HEK293 (cell line): ENCODE measurements at regions not wholly inside any gene's neighbourhood (a gene's known extent, or its start where the extent isn't known, plus 50 kb on each side); places are given as distances from the start of the nearest gene placed in this dataset.
"Not testable (repeated sequence)": the region's sequence is repeated elsewhere in the genome, so short reads cannot be mapped to it uniquely, and the experiment has no call there.

Source experiments
- CTCF ChIA-PET: fragments of 350-600 bp; formaldehyde crosslinking; extraction: SDS; loops from one replicate; lab custom pipeline; 2021; ENCODE audit warnings: antibody characterized with exemption; lab: Yijun Ruan, JAX
- POLR2A ChIA-PET: fragments of 300-600 bp; formaldehyde crosslinking; extraction: SDS; loops from one replicate; lab custom pipeline; 2020; ENCODE audit warnings: antibody characterized with exemption, inconsistent platforms; lab: Yijun Ruan, JAX
- H3K27ac ChIP-seq: fragments of 200-500 bp; sonication (Bioruptor generic); 2 replicates; pipeline ENCODE4 v1.5.1; 2014; ENCODE audit warnings: low read depth, low read length, control low read depth, inconsistent platforms; ENCODE audit errors: extremely low read depth
- H3K36me3 ChIP-seq, 2 experiments: fragments of 200-500 bp in 1 of 2; sonication (Bioruptor generic) in 1 of 2; 1 replicate in 1 of 2; 2 replicates in 1 of 2; pipeline ENCODE4 v1.5.1; 2014 to 2017; ENCODE audit warnings: inconsistent platforms in 2 of 2, low read length in 2 of 2; ENCODE audit not compliant: control insufficient read depth in 2 of 2, insufficient read depth in 1 of 2
- H3K4me1 ChIP-seq: fragments of 200-500 bp; sonication (Bioruptor generic); 2 replicates; pipeline ENCODE4 v1.5.1; 2014; ENCODE audit warnings: mild to moderate bottlenecking, low read length, inconsistent platforms; ENCODE audit not compliant: control insufficient read depth, insufficient read depth
- H3K4me3 ChIP-seq: 2 replicates; pipeline ENCODE4 v1.5.1; 2011; ENCODE audit warnings: low read depth, mild to moderate bottlenecking, control low read depth, low read length, moderate library complexity
- H3K9me3 ChIP-seq: fragments of 200-500 bp; sonication (Bioruptor generic); 2 replicates; pipeline ENCODE4 v1.5.1; 2014; ENCODE audit warnings: low read depth, low read length, inconsistent platforms; ENCODE audit not compliant: control insufficient read depth, insufficient read depth
- ELK4 ChIP-seq: IDR thresholded peaks from 2 replicates; pipeline ENCODE4 v1.6.1; 2011; ENCODE audit warnings: mild to moderate bottlenecking, low read depth, low read length, borderline replicate concordance
- KLF1 ChIP-seq: fragments of 450-650 bp; formaldehyde crosslinking; IDR thresholded peaks from 2 replicates; pipeline ENCODE4 v1.5.1; 2016; ENCODE audit warnings: missing biosample characterization, missing genetic modification characterization
- SCRT2 ChIP-seq: fragments of 450-650 bp; formaldehyde crosslinking; IDR thresholded peaks from 2 replicates; pipeline ENCODE4 v1.5.1; 2016; ENCODE audit warnings: missing biosample characterization, missing genetic modification characterization
- TCF7L2 ChIP-seq: IDR thresholded peaks from 2 replicates; pipeline ENCODE4 v1.6.1; 2011; ENCODE audit warnings: low read depth, mild to moderate bottlenecking, inconsistent platforms, low read length, moderate library complexity, borderline replicate concordance
- ZNF169 ChIP-seq: fragments of 450-650 bp; formaldehyde crosslinking; IDR thresholded peaks from 2 replicates; pipeline ENCODE4 v1.5.1; 2016; ENCODE audit warnings: missing biosample characterization, missing genetic modification characterization
- ZNF175 ChIP-seq: fragments of 450-650 bp; formaldehyde crosslinking; IDR thresholded peaks from 2 replicates; pipeline ENCODE4 v1.5.1; 2016; ENCODE audit warnings: missing biosample characterization, missing genetic modification characterization
- ZNF248 ChIP-seq: fragments of 450-650 bp; formaldehyde crosslinking; IDR thresholded peaks from 2 replicates; pipeline ENCODE4 v1.5.1; 2017; ENCODE audit warnings: missing biosample characterization, missing genetic modification characterization
- ZNF366 ChIP-seq: fragments of 450-650 bp; formaldehyde crosslinking; conservative IDR thresholded peaks from 2 replicates; pipeline ENCODE4 v1.5.1; 2016; ENCODE audit warnings: missing biosample characterization, missing genetic modification characterization
- ZNF426 ChIP-seq: fragments of 450-650 bp; formaldehyde crosslinking; IDR thresholded peaks from 2 replicates; pipeline ENCODE4 v1.5.1; 2017; ENCODE audit warnings: missing biosample characterization, missing genetic modification characterization, mild to moderate bottlenecking, inconsistent platforms, moderate library complexity
- ZNF48 ChIP-seq: fragments of 450-650 bp; formaldehyde crosslinking; IDR thresholded peaks from 2 replicates; pipeline ENCODE4 v1.5.1; 2016; ENCODE audit warnings: missing biosample characterization, missing genetic modification characterization
- ZNF777 ChIP-seq: fragments of 450-650 bp; formaldehyde crosslinking; IDR thresholded peaks from 2 replicates; pipeline ENCODE4 v1.5.1; 2017; ENCODE audit warnings: missing biosample characterization, missing genetic modification characterization, borderline replicate concordance

- H3K4me1 ChIP-seq: no peaks in the 10 kb centered on the region
- CTCF ChIA-PET: no interaction called here
- POLR2A ChIA-PET: no interaction called here
- TF ChIP-seq ZNF248 (no peak), ZNF426 (no peak), ELK4 (no peak), SCRT2 (tag by site-specific recombination) (no peak), KLF1 (no peak), ZNF777 (no peak)
- no peak overlapping the region for H3K27ac ChIP-seq
- no peak overlapping the region for H3K4me3 ChIP-seq
- no peaks in the 10 kb centered on the region for H3K36me3 ChIP-seq
- no peaks in the 10 kb centered on the region for H3K9me3 ChIP-seq
Observed at GRCh38 chr1:91101328-91101727, 79.5 kb upstream of the ZNF644 start.

- no peaks in the 10 kb centered on the region for H3K9me3 ChIP-seq
- ChIA-PET POLR2A (no interaction called here), CTCF (interaction anchor here (0.5 to 0.9 kb wide), 2 partner anchors 66 to 1277 kb away, joined by 3 to 4 read pairs; no protein-coding TSS in a partner anchor)
- no peaks in the 10 kb centered on the region for H3K4me1 ChIP-seq
- TF ChIP-seq ZNF248: no peak
- no peaks in the 10 kb centered on the region for H3K36me3 ChIP-seq
- H3K27ac ChIP-seq: no peak overlapping the region
- H3K4me3 ChIP-seq: no peak overlapping the region
Observed at GRCh38 chr1:91099746-91100621, 78.1 kb upstream of the ZNF644 start.

GRCh38 chr1:91098299-91098906 is 76.6 kb upstream of the ZNF644 start:
- CTCF ChIA-PET: interaction anchor here (1.1 kb wide), 1 partner anchor 67 kb away, joined by 3 read pairs; no protein-coding TSS in a partner anchor
- no peak overlapping the region for H3K4me3 ChIP-seq
- H3K27ac ChIP-seq: no peak overlapping the region
- H3K9me3 ChIP-seq: no peaks in the 10 kb centered on the region
- TF ChIP-seq ZNF175: no peak
- TF ChIP-seq ZNF366 (tag by site-specific recombination): 0 out of 2 replicates have a peak, but pooled peaks have one; percentile 15
- TF ChIP-seq ZNF48 (tag by site-specific recombination): no peak
- no peaks in the 10 kb centered on the region for H3K4me1 ChIP-seq
- H3K36me3 ChIP-seq: no peaks in the 10 kb centered on the region
- POLR2A ChIA-PET: no interaction called here

- H3K9me3 ChIP-seq, H3K4me1 ChIP-seq, POLR2A ChIA-PET, H3K36me3 ChIP-seq, H3K4me3 ChIP-seq, H3K27ac ChIP-seq, CTCF ChIA-PET: not testable (repeated sequence)
- TF ChIP-seq ZNF366 (tag by site-specific recombination): peak; percentile 65
Observed at GRCh38 chr1:91095321-91095720, 73.5 kb upstream of the ZNF644 start.

- POLR2A ChIA-PET: interaction anchor here (0.9 kb wide), 1 partner anchor 70 kb away, joined by 4 read pairs; no protein-coding TSS in a partner anchor
- H3K27ac ChIP-seq: no peak overlapping the region
- TF ChIP-seq TCF7L2: peak; percentile 21; the same call in 1 of the 2 replicates
- TF ChIP-seq ZNF169: no peak
- TF ChIP-seq, all 188 proteins: peak for 1
- no peaks in the 10 kb centered on the region for H3K9me3 ChIP-seq
- H3K36me3 ChIP-seq: no peaks in the 10 kb centered on the region
- CTCF ChIA-PET: interaction anchor here (0.6 to 1.7 kb wide), 7 partner anchors 31 to 1199 kb away, joined by 3 to 6 read pairs (median 3); no protein-coding TSS in a partner anchor
- H3K4me1 ChIP-seq: peaks cover 3% of the 10 kb centered on the region; the same call in 1 of the 2 replicates
- H3K4me3 ChIP-seq: no peak overlapping the region
Observed at GRCh38 chr1:91092503-91092902, 70.7 kb upstream of the ZNF644 start.
